Caco-2 (cell line): ENCODE measurements at regions not wholly inside any gene's neighbourhood (a gene's known extent, or its start where the extent isn't known, plus 50 kb on each side); places are given as distances from the start of the nearest gene placed in this dataset.

ENCODE experiments used
- BruUV-seq: library from RNA; stranded (reverse); fragments of 400-500 nt; replicated peaks from 2 replicates; lab custom pipeline; 2021; lab: Mats Ljungman, UMichigan
- CTCF ChIA-PET: fragments of 300-600 bp; sonication (Branson Sonifier 250); formaldehyde crosslinking; loops from one replicate; lab custom pipeline; 2022; ENCODE audit warnings: antibody characterized with exemption; lab: Charles Lee
- POLR2A ChIA-PET: fragments of 300-600 bp; sonication (Branson Sonifier 250); formaldehyde crosslinking; loops from one replicate; lab custom pipeline; 2022; ENCODE audit warnings: antibody characterized with exemption; lab: Charles Lee
- DNase-seq, 2 experiments: peaks; one replicate each; pipeline versions ENCODE4 v3.0.0 to v3.0.0-alpha.2; 2020 to 2022
- H3K27me3 ChIP-seq: replicated peaks from 2 replicates; pipeline ENCODE4 v1.6.0; 2011; ENCODE audit warnings: low read length; ENCODE audit not compliant: control insufficient read depth, insufficient read depth
- H3K36me3 ChIP-seq: 2 replicates; pipeline ENCODE4 v1.5.1; 2011; ENCODE audit warnings: low read length; ENCODE audit not compliant: control insufficient read depth, insufficient read depth
- H3K4me1 ChIP-seq: fragments of 250-450 bp; sonication (Bioruptor Pico); 2 replicates; pipeline ENCODE4 v1.5.1; 2020; ENCODE audit warnings: mild to moderate bottlenecking
- H3K4me3 ChIP-seq: 2 replicates; pipeline ENCODE4 v1.5.1; 2011; ENCODE audit warnings: low read depth, mild to moderate bottlenecking, control low read depth, low read length
- H3K9me3 ChIP-seq: fragments of 250-450 bp; sonication (Bioruptor Pico); 2 replicates; pipeline ENCODE4 v1.5.1; 2020; ENCODE audit warnings: mild to moderate bottlenecking, moderate library complexity
- H3K27ac Mint-ChIP-seq: one replicate; pipeline ENCODE4 v1.8.0; 2022; ENCODE audit warnings: mixed read lengths; ENCODE audit not compliant: unreplicated experiment
- H3K27me3 Mint-ChIP-seq: one replicate; pipeline ENCODE4 v1.8.0; 2022; ENCODE audit warnings: mixed read lengths; ENCODE audit not compliant: insufficient read depth, unreplicated experiment
- H3K36me3 Mint-ChIP-seq: one replicate; pipeline ENCODE4 v1.8.0; 2022; ENCODE audit warnings: mild to moderate bottlenecking, mixed read lengths; ENCODE audit not compliant: insufficient read depth, unreplicated experiment
- H3K4me1 Mint-ChIP-seq: one replicate; pipeline ENCODE4 v1.8.0; 2022; ENCODE audit warnings: low read depth, mixed read lengths; ENCODE audit not compliant: unreplicated experiment
- H3K4me3 Mint-ChIP-seq: one replicate; pipeline ENCODE4 v1.8.0; 2022; ENCODE audit warnings: mild to moderate bottlenecking, moderate library complexity, mixed read lengths; ENCODE audit not compliant: unreplicated experiment
- H3K9me3 Mint-ChIP-seq: one replicate; pipeline ENCODE4 v1.8.0; 2022; ENCODE audit warnings: mixed read lengths; ENCODE audit not compliant: unreplicated experiment
- CTCF ChIP-seq, 2 experiments: fragments of 200-600 bp in 1 of 2; IDR thresholded peaks; 1 replicate in 1 of 2; 2 replicates in 1 of 2; pipeline versions ENCODE4 v1.5.1 to v1.8.0; 2011 to 2022; ENCODE audit warnings: antibody characterized with exemption in 1 of 2, control low read depth in 1 of 2, inconsistent platforms in 1 of 2, low read depth in 1 of 2, low read length in 1 of 2, mild to moderate bottlenecking in 1 of 2, moderate library complexity in 1 of 2; ENCODE audit not compliant: insufficient read depth in 1 of 2, severe bottlenecking in 1 of 2, unreplicated experiment in 1 of 2
- intact Hi-C: fragments of 100-400 bp; cut with micrococcal nuclease; formaldehyde crosslinking; loops from one replicate; pipeline ENCODE4 v1.10.0; 2022; ENCODE audit not compliant: unreplicated experiment

GRCh38 chr13:71304861-71305260, 562.1 kb downstream of the DACH1 start:
- intact Hi-C loops, result no loop called here
- H3K36me3 ChIP-seq, result no peaks in the 10 kb centered on the region
- no peak overlapping the region for H3K4me3 ChIP-seq
- Mint-ChIP-seq H3K4me3 (no peak overlapping the region), H3K9me3 (peaks cover 10% of the 10 kb centered on the region), H3K27ac (no peak overlapping the region), H3K4me1 (no peaks in the 10 kb centered on the region), H3K27me3 (no peaks in the 10 kb centered on the region), H3K36me3 (no peaks in the 10 kb centered on the region)
- TF ChIP-seq CTCF (IDR thresholded peaks at IDR 0.05; ENCODE audit: insufficient read depth in 1 of 2, low read depth in 1 of 2, low read length in 1 of 2, severe bottlenecking in 1 of 2, unreplicated experiment in 1 of 2), result no peak
- BruUV-seq, result no TSS peak
- DNase-seq, result no peak
- H3K4me1 ChIP-seq, result peaks cover 7% of the 10 kb centered on the region
- H3K9me3 ChIP-seq, result no peaks in the 10 kb centered on the region
- POLR2A ChIA-PET, result no interaction called here
- CTCF ChIA-PET, result no interaction called here
- H3K27me3 ChIP-seq, result no peaks in the 10 kb centered on the region

DNA sequence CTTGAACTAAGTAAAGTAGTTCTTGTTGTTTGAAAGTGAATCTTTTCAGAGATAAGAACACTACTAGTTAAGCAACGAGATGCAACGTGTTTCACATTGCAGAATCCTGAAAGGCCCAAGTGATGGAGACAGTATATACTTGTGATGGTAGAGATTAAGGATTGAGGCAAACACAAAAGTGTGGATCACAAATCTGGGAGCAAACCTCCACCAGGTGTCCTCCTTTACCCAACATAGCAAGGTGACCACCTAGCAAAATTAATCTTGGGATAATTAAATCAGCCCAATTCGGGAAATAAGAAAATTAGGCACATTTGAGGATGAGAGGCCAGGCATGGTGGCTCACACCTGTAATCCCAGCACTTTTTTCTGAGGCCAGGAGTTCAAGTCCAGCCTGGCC, 563.9 kb downstream of the DACH1 start:
- intact Hi-C loops, result no loop called here

DNA sequence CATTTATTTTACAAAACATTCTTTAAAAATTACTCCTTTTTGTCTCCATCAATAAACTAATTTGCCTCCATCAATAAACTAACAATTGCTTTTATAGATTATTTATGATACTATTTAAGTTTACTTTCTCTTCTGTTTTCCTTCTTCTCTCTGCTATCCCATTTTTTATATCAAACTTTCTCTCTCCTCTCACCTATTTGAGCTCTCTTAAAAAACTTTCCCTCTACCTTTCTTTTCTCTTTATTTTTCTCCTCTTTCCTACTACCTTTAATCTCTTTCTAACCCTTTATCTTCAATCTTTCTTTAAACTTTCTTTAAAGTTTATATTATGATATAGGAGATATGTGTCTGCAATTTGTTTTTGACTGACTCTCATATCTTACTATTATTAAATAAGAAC, 566.4 kb downstream of the DACH1 start:
- BruUV-seq, result no TSS peak
- H3K27ac Mint-ChIP-seq, result no peak overlapping the region
- no peaks in the 10 kb centered on the region for H3K36me3 Mint-ChIP-seq
- H3K27me3 ChIP-seq, result no peaks in the 10 kb centered on the region
- no peak overlapping the region for H3K4me3 ChIP-seq
- H3K9me3 ChIP-seq, result peaks cover 13% of the 10 kb centered on the region
- ChIA-PET CTCF (no interaction called here), POLR2A (no interaction called here)
- H3K4me1 ChIP-seq, result peaks cover 17% of the 10 kb centered on the region
- H3K4me1 Mint-ChIP-seq, result no peaks in the 10 kb centered on the region
- H3K9me3 Mint-ChIP-seq, result peaks cover 26% of the 10 kb centered on the region
- no peak overlapping the region for H3K4me3 Mint-ChIP-seq
- intact Hi-C loops, result no loop called here
- H3K36me3 ChIP-seq, result no peaks in the 10 kb centered on the region
- no peak for DNase-seq
- no peak for TF ChIP-seq CTCF (IDR thresholded peaks at IDR 0.05; ENCODE audit: insufficient read depth in 1 of 2, low read depth in 1 of 2, low read length in 1 of 2, severe bottlenecking in 1 of 2, unreplicated experiment in 1 of 2)
- no peaks in the 10 kb centered on the region for H3K27me3 Mint-ChIP-seq

More for the DNA sequence above, 563.9 kb downstream of the DACH1 start:
- BruUV-seq, result no TSS peak
- Mint-ChIP-seq H3K9me3 (peaks cover 24% of the 10 kb centered on the region), H3K4me3 (no peak overlapping the region), H3K36me3 (no peaks in the 10 kb centered on the region), H3K27me3 (no peaks in the 10 kb centered on the region), H3K27ac (no peak overlapping the region), H3K4me1 (no peaks in the 10 kb centered on the region)
- H3K4me3 ChIP-seq, result no peak overlapping the region
- H3K27me3 ChIP-seq, result no peaks in the 10 kb centered on the region
- no peak for TF ChIP-seq CTCF (IDR thresholded peaks at IDR 0.05; ENCODE audit: insufficient read depth in 1 of 2, low read depth in 1 of 2, low read length in 1 of 2, severe bottlenecking in 1 of 2, unreplicated experiment in 1 of 2)
- ChIA-PET CTCF (no interaction called here), POLR2A (no interaction called here)
- no peaks in the 10 kb centered on the region for H3K36me3 ChIP-seq
- peaks cover 3% of the 10 kb centered on the region for H3K9me3 ChIP-seq
- no peak for DNase-seq
- peaks cover 10% of the 10 kb centered on the region for H3K4me1 ChIP-seq
